Neuronal stem cell (in vitro differentiated cells): ENCODE measurements at regions not wholly inside any gene's neighbourhood (a gene's known extent, or its start where the extent isn't known, plus 50 kb on each side); places are given as distances from the start of the nearest gene placed in this dataset.

Experiments
- DNase-seq: peaks from one replicate; pipeline ENCODE4 v3.0.0-alpha.2; 2013; ENCODE audit warnings: low spot score
- H2AFZ ChIP-seq: one replicate; pipeline ENCODE4 v1.6.1; 2013; ENCODE audit warnings: mild to moderate bottlenecking, low read length, inconsistent platforms
- H2AK5ac ChIP-seq: 2 replicates; pipeline ENCODE4 v1.6.1; 2013; ENCODE audit warnings: low read depth, mild to moderate bottlenecking, inconsistent platforms, low read length, moderate library complexity, mixed read lengths
- H2BK120ac ChIP-seq: 2 replicates; pipeline ENCODE4 v1.6.1; 2013; ENCODE audit warnings: low read depth, mild to moderate bottlenecking, inconsistent platforms, low read length, moderate library complexity, mixed read lengths
- H2BK12ac ChIP-seq: one replicate; pipeline ENCODE4 v1.6.1; 2013; ENCODE audit warnings: low read length, inconsistent platforms
- H2BK15ac ChIP-seq: 2 replicates; pipeline ENCODE4 v1.6.1; 2013; ENCODE audit warnings: mild to moderate bottlenecking, low read length, inconsistent platforms, mixed read lengths
- H2BK5ac ChIP-seq: one replicate; pipeline ENCODE4 v1.6.1; 2013; ENCODE audit warnings: inconsistent platforms, mild to moderate bottlenecking, low read length, moderate library complexity
- H3K14ac ChIP-seq: one replicate; pipeline ENCODE4 v1.6.1; 2013; ENCODE audit warnings: low read length, inconsistent platforms
- H3K18ac ChIP-seq: 2 replicates; pipeline ENCODE4 v1.6.1; 2013; ENCODE audit warnings: low read length, inconsistent platforms
- H3K23ac ChIP-seq: 2 replicates; pipeline ENCODE4 v1.6.1; 2013; ENCODE audit warnings: low read depth, mild to moderate bottlenecking, mixed read lengths, low read length, inconsistent platforms; ENCODE audit not compliant: poor library complexity
- H3K27ac ChIP-seq: replicated peaks from 3 replicates; pipeline ENCODE4 v1.5.1; 2013; ENCODE audit warnings: low read length, inconsistent platforms
- H3K27me3 ChIP-seq, 3 experiments: 2 replicates each; pipeline ENCODE4 v1.6.1; 2013; ENCODE audit warnings: low read length in 3 of 3, mild to moderate bottlenecking in 2 of 3, inconsistent platforms in 1 of 3, low read depth in 1 of 3, mixed read lengths in 1 of 3, moderate library complexity in 1 of 3; ENCODE audit not compliant: control insufficient read depth in 3 of 3, insufficient read depth in 3 of 3
- H3K36me3 ChIP-seq, 2 donors: replicated peaks in 1 of 2; 2 replicates each; pipeline ENCODE4 v1.6.1; 2013; ENCODE audit warnings: low read length in 2 of 2; ENCODE audit not compliant: control insufficient read depth in 2 of 2, insufficient read depth in 2 of 2
- H3K4ac ChIP-seq: 2 replicates; pipeline ENCODE4 v1.6.1; 2013; ENCODE audit warnings: inconsistent platforms, mild to moderate bottlenecking, low read length, moderate library complexity
- H3K4me1 ChIP-seq, 2 donors: 1 replicate in 1 of 2; 2 replicates in 1 of 2; pipeline ENCODE4 v1.6.1; 2013; ENCODE audit warnings: low read length in 2 of 2, low read depth in 1 of 2; ENCODE audit not compliant: control insufficient read depth in 2 of 2, insufficient read depth in 1 of 2
- H3K4me2 ChIP-seq: one replicate; pipeline ENCODE4 v1.6.1; 2013; ENCODE audit warnings: mild to moderate bottlenecking, low read length, inconsistent platforms; ENCODE audit not compliant: insufficient read depth, poor library complexity, severe bottlenecking
- H3K4me3 ChIP-seq, 2 donors: 2 replicates each; pipeline ENCODE4 v1.5.1; 2013; ENCODE audit warnings: low read length in 2 of 2, mild to moderate bottlenecking in 2 of 2, inconsistent platforms in 1 of 2, moderate library complexity in 1 of 2
- H3K79me1 ChIP-seq: one replicate; pipeline ENCODE4 v1.6.1; 2013; ENCODE audit warnings: low read depth, mild to moderate bottlenecking, inconsistent platforms, low read length, moderate library complexity
- H3K9ac ChIP-seq: one replicate; pipeline ENCODE4 v1.6.1; 2013; ENCODE audit warnings: mild to moderate bottlenecking, low read depth, low read length, inconsistent platforms; ENCODE audit not compliant: poor library complexity
- H3K9me3 ChIP-seq, 2 donors: replicated peaks in 1 of 2; 2 replicates each; pipeline versions ENCODE3 to v1.6.1; 2013; ENCODE audit warnings: low read length in 2 of 2, mild to moderate bottlenecking in 2 of 2, inconsistent platforms in 1 of 2, low read depth in 1 of 2, mixed read lengths in 1 of 2, moderate library complexity in 1 of 2; ENCODE audit not compliant: control insufficient read depth in 2 of 2, insufficient read depth in 1 of 2
- H4K8ac ChIP-seq: one replicate; pipeline ENCODE4 v1.6.1; 2013; ENCODE audit warnings: low read depth, mild to moderate bottlenecking, inconsistent platforms, low read length, moderate library complexity
- H4K91ac ChIP-seq: one replicate; pipeline ENCODE4 v1.6.1; 2013; ENCODE audit warnings: low read length, low read depth, mild to moderate bottlenecking, inconsistent platforms; ENCODE audit not compliant: poor library complexity
- WGBS, 2 donors: extraction: QIAGEN DNeasy Blood & Tissue Kit; methylation state at CpG; one replicate each; pipeline ENCODE4 v1.1.7; 2013; ENCODE audit warnings: missing lambda C conversion rate in 2 of 2, mixed read lengths in 1 of 2; ENCODE audit not compliant: insufficient read length in 2 of 2, insufficient replicate concordance in 1 of 2; ENCODE audit errors: extremely low coverage in 2 of 2; 5-methylcytosine and 5-hydroxymethylcytosine counted together

- Histone ChIP-seq H2AK5ac (no peak overlapping the region), H3K9me3 (no peaks in the 10 kb centered on the region), H3K23ac (no peak overlapping the region), H2BK120ac (no peak overlapping the region), H2BK5ac (no peak overlapping the region), H3K4ac (no peak overlapping the region), H2AFZ (no peak overlapping the region), H3K18ac (no peak overlapping the region), H3K4me2 (no peak overlapping the region), H3K27ac (no peak overlapping the region), H3K4me1 (no peaks in the 10 kb centered on the region), H3K14ac (no peak overlapping the region), H2BK12ac (no peak overlapping the region), H3K27me3 (no peaks in the 10 kb centered on the region), H4K91ac (no peak overlapping the region), H3K4me3 (no peak overlapping the region), H2BK15ac (no peak overlapping the region), H3K79me1 (no peaks in the 10 kb centered on the region), H4K8ac (no peak overlapping the region), H3K9ac (no peak overlapping the region), H3K36me3 (no peaks in the 10 kb centered on the region)
- WGBS, 2 donors = no CpG with 5 or more reads among the region's 2 CpGs
- DNase-seq = no peak
These were observed 390.8 kb downstream of the HNRNPD start for GRCh38 chr4:81982846-81983540.

- Histone ChIP-seq H4K91ac (no peak overlapping the region), H3K4me2 (no peak overlapping the region), H2AFZ (no peak overlapping the region), H3K4me3 (no peak overlapping the region), H2BK120ac (no peak overlapping the region), H3K9me3 (no peaks in the 10 kb centered on the region), H3K4me1 (no peaks in the 10 kb centered on the region), H3K79me1 (no peaks in the 10 kb centered on the region), H2BK5ac (no peak overlapping the region), H2BK12ac (no peak overlapping the region), H3K23ac (no peak overlapping the region), H4K8ac (no peak overlapping the region), H2AK5ac (no peak overlapping the region), H2BK15ac (no peak overlapping the region), H3K27me3 (no peaks in the 10 kb centered on the region), H3K36me3 (no peaks in the 10 kb centered on the region), H3K27ac (no peak overlapping the region), H3K14ac (no peak overlapping the region), H3K9ac (no peak overlapping the region), H3K18ac (no peak overlapping the region), H3K4ac (no peak overlapping the region)
- no peak for DNase-seq
- WGBS, 2 donors = no CpG with 5 or more reads among the region's 3 CpGs
These were observed 392.6 kb downstream of the HNRNPD start for GRCh38 chr4:81981218-81981617.

GRCh38 chr4:81974523-81974922 lies 399.3 kb downstream of the HNRNPD start:
- Histone ChIP-seq H4K91ac (no peak overlapping the region), H2BK5ac (no peak overlapping the region), H3K79me1 (no peaks in the 10 kb centered on the region), H3K4ac (no peak overlapping the region), H2BK12ac (no peak overlapping the region), H3K4me3 (no peak overlapping the region), H3K27ac (no peak overlapping the region), H3K36me3 (no peaks in the 10 kb centered on the region), H3K9ac (no peak overlapping the region), H3K27me3 (peaks cover 0 to 2% (median 0%) of the 10 kb centered on the region in 3 experiments), H3K4me1 (no peaks in the 10 kb centered on the region), H2BK15ac (no peak overlapping the region), H4K8ac (no peak overlapping the region), H2AFZ (no peak overlapping the region), H3K14ac (no peak overlapping the region), H2BK120ac (no peak overlapping the region), H3K23ac (no peak overlapping the region), H2AK5ac (no peak overlapping the region), H3K18ac (no peak overlapping the region), H3K4me2 (no peak overlapping the region), H3K9me3 (no peaks in the 10 kb centered on the region)
- DNase-seq = no peak
- WGBS, 2 donors = no CpG with 5 or more reads among the region's 1 CpG

GRCh38 chr4:81971637-81972381 lies 402.0 kb downstream of the HNRNPD start:
- Histone ChIP-seq H3K18ac (no peak overlapping the region), H2BK120ac (no peak overlapping the region), H3K4me3 (no peak overlapping the region), H2AFZ (no peak overlapping the region), H2BK5ac (no peak overlapping the region), H3K27ac (no peak overlapping the region), H3K79me1 (no peaks in the 10 kb centered on the region), H3K9ac (no peak overlapping the region), H3K14ac (no peak overlapping the region), H3K9me3 (no peaks in the 10 kb centered on the region), H3K4ac (no peak overlapping the region), H4K91ac (no peak overlapping the region), H2BK15ac (no peak overlapping the region), H2BK12ac (no peak overlapping the region), H3K4me2 (no peak overlapping the region), H2AK5ac (no peak overlapping the region), H3K36me3 (no peaks in the 10 kb centered on the region), H3K27me3 (peaks cover 0 to 2% (median 0%) of the 10 kb centered on the region in 3 experiments), H4K8ac (no peak overlapping the region), H3K23ac (no peak overlapping the region), H3K4me1 (no peaks in the 10 kb centered on the region)
- DNase-seq = no peak
- WGBS, 2 donors = no CpG with 5 or more reads among the region's 4 CpGs
